Activated B cell treated with CpG ODN at 0.5 μM for 24 hours (primary cell): ENCODE measurements at regions not wholly inside any gene's neighbourhood (a gene's known extent, or its start where the extent isn't known, plus 50 kb on each side); places are given as distances from the start of the nearest gene placed in this dataset.

Source experiments
- ATAC-seq: fragments of 200-7000 bp; cut with Tn5 transposase; one replicate; pipeline ENCODE4 v1.10.0; 2021; ENCODE audit warnings: low read depth, mild to moderate bottlenecking, moderate library complexity
- CTCF ChIA-PET: fragments of 350-600 bp; sonication (Branson Sonifier 250); formaldehyde crosslinking; loops from one replicate; lab custom pipeline; 2021; ENCODE audit warnings: antibody characterized with exemption; lab: Charles Lee
- POLR2A ChIA-PET: fragments of 350-600 bp; sonication (Branson Sonifier 250); formaldehyde crosslinking; loops from one replicate; lab custom pipeline; 2021; ENCODE audit warnings: antibody characterized with exemption; lab: Charles Lee
- DNase-seq: peaks from one replicate; pipeline ENCODE4 v3.0.0; 2022
- H3K27ac Mint-ChIP-seq: one replicate; pipeline ENCODE4 v1.8.0; 2020; ENCODE audit warnings: mixed read lengths
- H3K27me3 Mint-ChIP-seq: one replicate; pipeline ENCODE4 v1.8.0; 2021; ENCODE audit warnings: mixed read lengths
- H3K36me3 Mint-ChIP-seq: one replicate; pipeline ENCODE4 v1.8.0; 2021; ENCODE audit warnings: low read depth, mixed read lengths
- H3K4me1 Mint-ChIP-seq: one replicate; pipeline ENCODE4 v1.8.0; 2021; ENCODE audit warnings: mixed read lengths
- H3K4me3 Mint-ChIP-seq: one replicate; pipeline ENCODE4 v1.8.0; 2020; ENCODE audit warnings: mild to moderate bottlenecking, mixed read lengths
- H3K9me3 Mint-ChIP-seq: one replicate; pipeline ENCODE4 v1.8.0; 2020; ENCODE audit warnings: mixed read lengths
- CTCF ChIP-seq: fragments of 200-600 bp; IDR thresholded peaks from one replicate; pipeline ENCODE4 v1.8.0; 2022; ENCODE audit warnings: antibody characterized with exemption, mild to moderate bottlenecking
- intact Hi-C: fragments of 100-400 bp; cut with micrococcal nuclease; formaldehyde crosslinking; loops from one replicate; pipeline ENCODE4 v1.15.1; 2024

GRCh38 chr4:136150046-136150445 is 1382.2 kb downstream of the PCDH18 start:
- H3K36me3 Mint-ChIP-seq, result no peaks in the 10 kb centered on the region
- no peak overlapping the region for H3K4me3 Mint-ChIP-seq
- POLR2A ChIA-PET, result no interaction called here
- DNase-seq, result no peak
- peaks cover 13% of the 10 kb centered on the region for H3K9me3 Mint-ChIP-seq
- no peak for ATAC-seq
- TF ChIP-seq CTCF, result no peak
- intact Hi-C loops, result no loop called here
- H3K27ac Mint-ChIP-seq, result no peak overlapping the region
- CTCF ChIA-PET, result no interaction called here
- no peaks in the 10 kb centered on the region for H3K4me1 Mint-ChIP-seq
- H3K27me3 Mint-ChIP-seq, result no peaks in the 10 kb centered on the region

- no peaks in the 10 kb centered on the region for H3K9me3 Mint-ChIP-seq
- no peak for ATAC-seq
- no peaks in the 10 kb centered on the region for H3K4me1 Mint-ChIP-seq
- H3K27ac Mint-ChIP-seq, result no peak overlapping the region
- no peak for TF ChIP-seq CTCF
- DNase-seq, result no peak
- intact Hi-C loops, result no loop called here
- H3K36me3 Mint-ChIP-seq, result no peaks in the 10 kb centered on the region
- H3K4me3 Mint-ChIP-seq, result no peak overlapping the region
- CTCF ChIA-PET, result no interaction called here
- POLR2A ChIA-PET, result no interaction called here
- no peaks in the 10 kb centered on the region for H3K27me3 Mint-ChIP-seq
These were observed 1395.7 kb downstream of the PCDH18 start for GRCh38 chr4:136136601-136137000.

DNA sequence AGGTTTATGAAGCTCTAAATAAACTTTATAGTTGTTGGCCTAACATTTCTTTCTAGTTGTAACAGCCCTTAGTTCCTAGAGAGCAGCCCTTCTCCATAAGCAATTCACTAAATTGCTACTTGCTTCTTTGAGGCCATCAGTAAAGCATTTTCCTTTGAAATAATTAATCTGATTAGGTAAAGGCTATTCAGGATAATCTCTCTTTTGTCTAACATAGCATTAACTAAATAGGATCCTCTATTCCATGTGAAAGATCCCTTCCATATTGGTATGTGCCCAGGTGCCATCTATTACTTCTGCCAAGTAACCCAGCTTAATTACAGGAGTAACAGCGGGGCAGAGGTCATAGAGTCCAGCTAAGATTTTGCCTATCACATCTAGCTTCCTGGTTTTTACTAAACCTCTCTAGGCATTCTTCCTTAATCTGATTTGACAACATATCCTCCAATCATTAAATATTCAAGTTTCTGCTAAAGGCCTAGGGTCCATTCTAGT is 1408.0 kb downstream of the PCDH18 start:
- CTCF ChIA-PET, result no interaction called here
- H3K9me3 Mint-ChIP-seq, result peaks cover 3% of the 10 kb centered on the region
- H3K4me3 Mint-ChIP-seq, result no peak overlapping the region
- no peaks in the 10 kb centered on the region for H3K4me1 Mint-ChIP-seq
- TF ChIP-seq CTCF, result no peak
- no peaks in the 10 kb centered on the region for H3K36me3 Mint-ChIP-seq
- H3K27ac Mint-ChIP-seq, result no peak overlapping the region
- H3K27me3 Mint-ChIP-seq, result no peaks in the 10 kb centered on the region
- intact Hi-C loops, result no loop called here
- DNase-seq, result no peak
- no peak for ATAC-seq
- POLR2A ChIA-PET, result no interaction called here

GRCh38 chr4:136121426-136121825 is 1410.9 kb downstream of the PCDH18 start:
- Mint-ChIP-seq H3K4me3 (no peak overlapping the region), H3K27me3 (no peaks in the 10 kb centered on the region), H3K4me1 (no peaks in the 10 kb centered on the region), H3K36me3 (no peaks in the 10 kb centered on the region), H3K9me3 (peaks cover 3% of the 10 kb centered on the region), H3K27ac (no peak overlapping the region)
- no peak for ATAC-seq
- DNase-seq, result no peak
- intact Hi-C loops, result no loop called here
- TF ChIP-seq CTCF, result no peak
- ChIA-PET CTCF (no interaction called here), POLR2A (no interaction called here)

GRCh38 chr4:136113921-136114320 is 1418.4 kb downstream of the PCDH18 start:
- TF ChIP-seq CTCF, result no peak
- intact Hi-C loops, result no loop called here

More at GRCh38 chr4:136113921-136114320, 1418.4 kb downstream of the PCDH18 start:
- H3K9me3 Mint-ChIP-seq, result no peaks in the 10 kb centered on the region
- DNase-seq (no peak), ATAC-seq (no peak)
- POLR2A ChIA-PET, result no interaction called here
- CTCF ChIA-PET, result no interaction called here
- no peak overlapping the region for H3K27ac Mint-ChIP-seq
- H3K4me3 Mint-ChIP-seq, result no peak overlapping the region
- no peaks in the 10 kb centered on the region for H3K27me3 Mint-ChIP-seq
- no peaks in the 10 kb centered on the region for H3K4me1 Mint-ChIP-seq
- no peaks in the 10 kb centered on the region for H3K36me3 Mint-ChIP-seq
